ENCODE measurements at regions not wholly inside any gene's neighbourhood (a gene's known extent, or its start where the extent isn't known, plus 50 kb on each side); places are given as distances from the start of the nearest gene placed in this dataset.
"Not testable (repeated sequence)": the region's sequence is repeated elsewhere in the genome, so short reads cannot be mapped to it uniquely, and the experiment has no call there.

DNA sequence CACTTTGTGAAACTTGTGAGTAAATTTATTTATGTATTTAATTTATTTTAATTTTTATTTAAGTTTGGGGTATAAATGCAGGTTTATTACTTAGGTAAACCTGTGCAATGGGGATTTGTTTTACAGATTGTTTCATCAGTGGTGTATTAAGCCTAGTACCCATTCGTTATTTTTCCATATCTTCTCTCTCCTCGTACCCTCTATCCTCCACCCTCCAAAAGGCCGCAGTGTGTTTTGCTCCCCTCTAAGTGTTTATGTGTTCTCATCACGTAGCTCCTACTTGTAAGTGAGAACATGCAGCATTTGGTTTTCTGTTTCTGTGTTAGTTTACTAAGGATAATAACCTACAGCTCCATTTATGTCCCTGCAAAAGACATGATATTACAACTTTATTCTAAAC lies 145.4 kb upstream of the SMIM30 start:
- TF ChIP-seq EP300 (IDR thresholded peaks at IDR 0.05) = no peak
- TF ChIP-seq, protein P1, sequence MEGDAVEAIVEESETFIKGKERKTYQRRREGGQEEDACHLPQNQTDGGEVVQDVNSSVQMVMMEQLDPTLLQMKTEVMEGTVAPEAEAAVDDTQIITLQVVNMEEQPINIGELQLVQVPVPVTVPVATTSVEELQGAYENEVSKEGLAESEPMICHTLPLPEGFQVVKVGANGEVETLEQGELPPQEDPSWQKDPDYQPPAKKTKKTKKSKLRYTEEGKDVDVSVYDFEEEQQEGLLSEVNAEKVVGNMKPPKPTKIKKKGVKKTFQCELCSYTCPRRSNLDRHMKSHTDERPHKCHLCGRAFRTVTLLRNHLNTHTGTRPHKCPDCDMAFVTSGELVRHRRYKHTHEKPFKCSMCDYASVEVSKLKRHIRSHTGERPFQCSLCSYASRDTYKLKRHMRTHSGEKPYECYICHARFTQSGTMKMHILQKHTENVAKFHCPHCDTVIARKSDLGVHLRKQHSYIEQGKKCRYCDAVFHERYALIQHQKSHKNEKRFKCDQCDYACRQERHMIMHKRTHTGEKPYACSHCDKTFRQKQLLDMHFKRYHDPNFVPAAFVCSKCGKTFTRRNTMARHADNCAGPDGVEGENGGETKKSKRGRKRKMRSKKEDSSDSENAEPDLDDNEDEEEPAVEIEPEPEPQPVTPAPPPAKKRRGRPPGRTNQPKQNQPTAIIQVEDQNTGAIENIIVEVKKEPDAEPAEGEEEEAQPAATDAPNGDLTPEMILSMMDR (IDR thresholded peaks at IDR 0.05) = no peak
- peaks cover 0 to 19% (median 0%) of the 10 kb centered on the region in 4 donors for H3K9me3 ChIP-seq
- 66 to 88% methylated on average over 4 of the region's 4 CpGs for WGBS, 2 donors
- no peaks in the 10 kb centered on the region for H3K36me3 ChIP-seq
- no peak overlapping the region for H3K27ac ChIP-seq
- H3K4me1 ChIP-seq = no peaks in the 10 kb centered on the region
- DNase-seq (ENCODE audit: low spot score in 2 of 2) = no peak
- no peak overlapping the region for H3K4me3 ChIP-seq
- H3K27me3 ChIP-seq = no peaks in the 10 kb centered on the region

DNA sequence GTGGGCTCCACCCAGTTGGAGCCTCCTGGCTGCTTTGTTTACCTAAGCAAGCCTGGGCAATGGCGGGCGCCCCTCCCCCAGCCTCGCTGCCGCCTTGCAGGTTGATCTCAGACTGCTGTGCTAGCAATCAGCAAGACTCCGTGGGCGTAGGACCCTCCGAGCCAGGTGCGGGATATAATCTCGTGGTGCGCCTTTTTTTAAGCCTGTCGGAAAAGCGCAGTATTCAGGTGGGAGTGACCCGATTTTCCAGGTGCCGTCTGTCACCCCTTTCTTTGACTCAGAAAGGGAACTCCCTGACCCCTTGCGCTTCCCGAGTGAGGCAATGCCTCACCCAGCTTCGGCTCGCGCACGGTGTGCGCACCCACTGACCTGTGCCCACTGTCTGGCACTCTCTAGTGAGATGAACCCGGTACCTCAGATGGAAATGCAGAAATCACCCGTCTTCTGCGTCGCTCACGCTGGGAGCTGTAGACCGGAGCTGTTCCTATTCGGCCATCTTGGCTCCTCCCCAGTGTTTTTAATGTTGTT lies 144.9 kb upstream of the SMIM30 start:
- not testable (repeated sequence) for DNase-seq (ENCODE audit: low spot score in 2 of 2); H3K36me3 ChIP-seq; H3K4me1 ChIP-seq; H3K27ac ChIP-seq; H3K27me3 ChIP-seq; H3K4me3 ChIP-seq
- 93 to 94% methylated on average over 28 of the region's 28 CpGs for whole genome bisulfite sequencing, 2 donors
- peaks cover 0 to 15% (median 0%) of the 10 kb centered on the region in 4 donors for H3K9me3 ChIP-seq

GRCh38 chr7:113256883-113257531 lies 138.7 kb upstream of the SMIM30 start:
- no peak for DNase-seq (ENCODE audit: low spot score in 2 of 2)
- no peak overlapping the region for H3K4me3 ChIP-seq
- 81 to 88% methylated on average over 1 of the region's 1 CpG for WGBS, 2 donors
- no peaks in the 10 kb centered on the region for H3K36me3 ChIP-seq
- H3K9me3 ChIP-seq = no peaks in the 10 kb centered on the region
- TF ChIP-seq, protein P1 (IDR thresholded peaks at IDR 0.05) = no peak
- no peak for TF ChIP-seq EP300 (IDR thresholded peaks at IDR 0.05)
- no peak for TF ChIP-seq POLR2A (IDR thresholded peaks at IDR 0.05)
- no peaks in the 10 kb centered on the region for H3K4me1 ChIP-seq
- no peak overlapping the region for H3K27ac ChIP-seq
- H3K27me3 ChIP-seq = no peaks in the 10 kb centered on the region

GRCh38 chr7:113247198-113247597 lies 128.8 kb upstream of the SMIM30 start:
- no peaks in the 10 kb centered on the region for H3K27me3 ChIP-seq
- no peak for DNase-seq (ENCODE audit: low spot score in 2 of 2)
- no peaks in the 10 kb centered on the region for H3K36me3 ChIP-seq
- TF ChIP-seq, protein P1 (IDR thresholded peaks at IDR 0.05) = no peak
- no peaks in the 10 kb centered on the region for H3K4me1 ChIP-seq
- no peak overlapping the region for H3K4me3 ChIP-seq
- peaks cover 0 to 15% (median 0%) of the 10 kb centered on the region in 4 donors for H3K9me3 ChIP-seq
- WGBS, 2 donors = 62 to 63% methylated on average over 3 of the region's 3 CpGs
- H3K27ac ChIP-seq = no peak overlapping the region

- no peaks in the 10 kb centered on the region for H3K4me1 ChIP-seq
- H3K9me3 ChIP-seq = peaks cover 0 to 15% (median 0%) of the 10 kb centered on the region in 4 donors
- no peak overlapping the region for H3K4me3 ChIP-seq
- DNase-seq (ENCODE audit: low spot score in 2 of 2) = no peak
- TF ChIP-seq POLR2A (IDR thresholded peaks at IDR 0.05) (no peak), EP300 (IDR thresholded peaks at IDR 0.05) (no peak)
- H3K36me3 ChIP-seq = no peaks in the 10 kb centered on the region
- no peak overlapping the region for H3K27ac ChIP-seq
- H3K27me3 ChIP-seq = no peaks in the 10 kb centered on the region
Measured at GRCh38 chr7:113246738-113247137, 128.4 kb upstream of the SMIM30 start.

DNA sequence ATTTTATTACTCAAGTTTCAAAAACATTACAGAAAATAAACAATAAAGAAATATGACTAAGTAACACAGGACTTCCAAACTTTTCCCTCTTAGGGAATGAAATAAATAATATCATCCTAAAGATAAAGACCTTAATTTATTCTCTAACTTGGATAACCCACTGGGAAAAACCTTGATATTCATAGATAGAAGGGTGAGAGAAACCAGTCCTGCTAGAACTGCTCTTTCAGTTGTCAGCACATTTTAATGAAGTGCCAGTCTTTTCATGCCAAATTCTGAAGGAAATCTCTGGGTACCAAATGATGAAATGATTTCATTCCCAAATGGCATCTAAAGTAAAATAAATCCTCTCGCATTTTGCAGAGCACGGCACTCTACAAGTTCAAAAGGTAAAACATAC lies 114.5 kb upstream of the SMIM30 start:
- H3K36me3 ChIP-seq = no peaks in the 10 kb centered on the region
- H3K9me3 ChIP-seq = peaks cover 0 to 2% (median 0%) of the 10 kb centered on the region in 4 donors
- no peak overlapping the region for H3K27ac ChIP-seq
- WGBS, 2 donors = 70 to 75% methylated on average over 2 of the region's 2 CpGs
- no peaks in the 10 kb centered on the region for H3K4me1 ChIP-seq
- TF ChIP-seq, protein P1 (IDR thresholded peaks at IDR 0.05) = no peak
- no peak for TF ChIP-seq EP300 (IDR thresholded peaks at IDR 0.05)
- DNase-seq (ENCODE audit: low spot score in 2 of 2) = no peak
- H3K27me3 ChIP-seq = no peaks in the 10 kb centered on the region
- H3K4me3 ChIP-seq = no peak overlapping the region
